Lower leg skin (tissue), 3 donors: ENCODE measurements at regions not wholly inside any gene's neighbourhood (a gene's known extent, or its start where the extent isn't known, plus 50 kb on each side); places are given as distances from the start of the nearest gene placed in this dataset.

Experiments used
- POLR2A ChIP-seq, 2 donors: fragments of 450-650 bp; IDR thresholded peaks; one replicate each; pipeline ENCODE4 v1.6.1; 2016 to 2017; ENCODE audit warnings: antibody characterized with exemption in 2 of 2, mild to moderate bottlenecking in 1 of 2, moderate library complexity in 1 of 2
- TF ChIP-seq, protein P1 (sequence below), 3 donors: fragments of 450-650 bp; IDR thresholded peaks; one replicate each; pipeline ENCODE4 v1.5.1; 2016; ENCODE audit warnings: antibody characterized with exemption in 3 of 3, mild to moderate bottlenecking in 3 of 3, moderate library complexity in 2 of 3

DNA sequence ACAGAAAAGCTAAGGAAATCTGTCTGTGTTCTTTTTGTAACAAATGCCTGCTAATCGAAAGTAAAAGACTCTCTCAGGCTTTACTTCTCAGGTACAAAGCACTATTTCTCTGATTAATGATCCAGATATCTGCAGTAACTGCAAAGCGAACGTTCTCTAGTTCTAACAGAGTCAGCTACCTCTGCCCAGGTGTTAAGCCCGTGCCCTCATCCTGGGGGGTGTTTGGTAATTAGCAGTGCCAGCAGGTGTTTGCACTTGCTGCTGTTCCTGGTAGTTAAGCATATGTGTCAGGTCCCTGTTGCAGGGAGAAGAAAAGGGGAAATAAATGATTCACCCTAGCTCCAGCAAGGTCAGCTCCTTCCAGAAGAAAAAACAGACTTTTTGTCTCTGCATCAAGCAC, 58.8 kb upstream of the CRIM1 start:
- TF ChIP-seq, protein P1, sequence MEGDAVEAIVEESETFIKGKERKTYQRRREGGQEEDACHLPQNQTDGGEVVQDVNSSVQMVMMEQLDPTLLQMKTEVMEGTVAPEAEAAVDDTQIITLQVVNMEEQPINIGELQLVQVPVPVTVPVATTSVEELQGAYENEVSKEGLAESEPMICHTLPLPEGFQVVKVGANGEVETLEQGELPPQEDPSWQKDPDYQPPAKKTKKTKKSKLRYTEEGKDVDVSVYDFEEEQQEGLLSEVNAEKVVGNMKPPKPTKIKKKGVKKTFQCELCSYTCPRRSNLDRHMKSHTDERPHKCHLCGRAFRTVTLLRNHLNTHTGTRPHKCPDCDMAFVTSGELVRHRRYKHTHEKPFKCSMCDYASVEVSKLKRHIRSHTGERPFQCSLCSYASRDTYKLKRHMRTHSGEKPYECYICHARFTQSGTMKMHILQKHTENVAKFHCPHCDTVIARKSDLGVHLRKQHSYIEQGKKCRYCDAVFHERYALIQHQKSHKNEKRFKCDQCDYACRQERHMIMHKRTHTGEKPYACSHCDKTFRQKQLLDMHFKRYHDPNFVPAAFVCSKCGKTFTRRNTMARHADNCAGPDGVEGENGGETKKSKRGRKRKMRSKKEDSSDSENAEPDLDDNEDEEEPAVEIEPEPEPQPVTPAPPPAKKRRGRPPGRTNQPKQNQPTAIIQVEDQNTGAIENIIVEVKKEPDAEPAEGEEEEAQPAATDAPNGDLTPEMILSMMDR (IDR thresholded peaks at IDR 0.05): no peak
- no peak for TF ChIP-seq POLR2A (IDR thresholded peaks at IDR 0.05)
